Endothelial cell of umbilical vein (primary cell): ENCODE measurements at regions not wholly inside any gene's neighbourhood (a gene's known extent, or its start where the extent isn't known, plus 50 kb on each side); places are given as distances from the start of the nearest gene placed in this dataset.

Experiments
- BruUV-seq: library from RNA; stranded (reverse); fragments of 400-500 nt; replicated peaks from 2 replicates; lab custom pipeline; 2021; lab: Mats Ljungman, UMichigan
- CTCF ChIA-PET: fragments of 300-600, 350-600 bp; sonication (Branson Sonifier 250); formaldehyde crosslinking; loops from one replicate; lab custom pipeline; 2021; ENCODE audit warnings: antibody characterized with exemption, inconsistent platforms; lab: Charles Lee
- POLR2A ChIA-PET: fragments of 300-600, 350-600 bp; sonication (Branson Sonifier 250); formaldehyde crosslinking; loops from one replicate; lab custom pipeline; 2021; ENCODE audit warnings: antibody characterized with exemption, inconsistent platforms; lab: Charles Lee
- DNase-seq: peaks from one replicate; pipeline ENCODE4 v3.0.0-alpha.2; 2011; ENCODE audit warnings: low read depth, low spot score
- FAIRE-seq: peaks from 2 replicates; lab custom pipeline; 2011; peaks lifted over from hg19 to GRCh38; lab: Jason Lieb, UNC
- H2AFZ ChIP-seq: 2 replicates; pipeline ENCODE4 v1.6.0; 2012; ENCODE audit warnings: low read depth, low read length, control low read depth, inconsistent platforms
- H3K27ac ChIP-seq: 2 replicates; pipeline ENCODE4 v1.5.1; 2011; ENCODE audit warnings: low read depth, mild to moderate bottlenecking, control low read depth, low read length, moderate library complexity; ENCODE audit not compliant: insufficient read depth
- H3K27me3 ChIP-seq, 2 experiments: 2 replicates each; pipeline versions ENCODE4 v1.6.0 to v1.6.1; 2011; ENCODE audit warnings: low read length in 2 of 2, mixed read lengths in 1 of 2; ENCODE audit not compliant: control insufficient read depth in 2 of 2, insufficient read depth in 2 of 2
- H3K36me3 ChIP-seq, 2 experiments: 2 replicates in 1 of 2; 3 replicates in 1 of 2; pipeline ENCODE4 v1.5.1; 2011; ENCODE audit warnings: low read length in 2 of 2, mild to moderate bottlenecking in 1 of 2, moderate library complexity in 1 of 2; ENCODE audit not compliant: control insufficient read depth in 2 of 2, insufficient read depth in 2 of 2; ENCODE audit errors: extremely low read depth in 1 of 2
- H3K4me1 ChIP-seq: 3 replicates; pipeline ENCODE4 v1.5.1; 2011; ENCODE audit warnings: mild to moderate bottlenecking, low read length; ENCODE audit not compliant: control insufficient read depth, insufficient read depth; ENCODE audit errors: extremely low read depth
- H3K4me2 ChIP-seq: 2 replicates; pipeline ENCODE4 v1.6.1; 2011; ENCODE audit warnings: low read length, control low read depth, mixed read lengths; ENCODE audit not compliant: insufficient read depth
- H3K4me3 ChIP-seq, 3 experiments: fragments of 200-600 bp in 1 of 3; sonication (generic), shearing (Covaris generic) in 1 of 3; replicated peaks in 1 of 3; 2 replicates each; pipeline ENCODE4 v1.5.1; 2011 to 2016; ENCODE audit warnings: control low read depth in 3 of 3, low read length in 3 of 3, mild to moderate bottlenecking in 2 of 3, inconsistent platforms in 1 of 3, low read depth in 1 of 3, moderate library complexity in 1 of 3; ENCODE audit not compliant: insufficient read depth in 1 of 3
- H3K79me2 ChIP-seq: 2 replicates; pipeline ENCODE4 v1.6.0; 2012; ENCODE audit warnings: low read length, inconsistent platforms; ENCODE audit not compliant: control insufficient read depth, insufficient read depth
- H3K9ac ChIP-seq: replicated peaks from 2 replicates; pipeline ENCODE3; 2011; ENCODE audit warnings: low read length, control low read depth; ENCODE audit not compliant: insufficient read depth; ENCODE audit errors: extremely low read depth
- H3K9me1 ChIP-seq: replicated peaks from 3 replicates; pipeline ENCODE4 v1.6.0; 2011; ENCODE audit warnings: mild to moderate bottlenecking, low read length; ENCODE audit not compliant: control insufficient read depth, insufficient read depth; ENCODE audit errors: extremely low read depth
- H3K9me3 ChIP-seq: replicated peaks from 2 replicates; pipeline ENCODE4 v1.5.1; 2012; ENCODE audit warnings: low read length, inconsistent platforms; ENCODE audit not compliant: control insufficient read depth, insufficient read depth
- H4K20me1 ChIP-seq: replicated peaks from 2 replicates; pipeline ENCODE3; 2011; ENCODE audit warnings: mild to moderate bottlenecking, low read length; ENCODE audit not compliant: control insufficient read depth, insufficient read depth; ENCODE audit errors: extremely low read depth
- EZH2 ChIP-seq: IDR thresholded peaks from 2 replicates; pipeline ENCODE4 v1.6.1; 2012; ENCODE audit warnings: borderline replicate concordance, low read depth, mild to moderate bottlenecking, moderate library complexity, low read length, inconsistent platforms; ENCODE audit not compliant: severe bottlenecking
- FOS ChIP-seq: IDR thresholded peaks from 2 replicates; pipeline ENCODE4 v1.6.1; 2011; ENCODE audit warnings: mild to moderate bottlenecking, low read length, moderate library complexity, borderline replicate concordance; ENCODE audit not compliant: insufficient read depth
- GATA2 ChIP-seq: IDR thresholded peaks from 2 replicates; pipeline ENCODE4 v1.7.0; 2011; ENCODE audit warnings: low read depth, mild to moderate bottlenecking, moderate library complexity, mixed read lengths, low read length; ENCODE audit not compliant: insufficient read length, insufficient read depth
- JUN ChIP-seq: IDR thresholded peaks from 2 replicates; pipeline ENCODE4 v1.6.1; 2011; ENCODE audit warnings: borderline replicate concordance, low read depth; ENCODE audit not compliant: insufficient read length, insufficient read depth
- MYC ChIP-seq: IDR thresholded peaks from one replicate; pipeline ENCODE4 v1.6.1; 2011; ENCODE audit warnings: mild to moderate bottlenecking, low read depth, low read length
- POLR2A ChIP-seq: IDR thresholded peaks from 2 replicates; pipeline ENCODE4 v1.6.1; 2012; ENCODE audit warnings: low read depth, mild to moderate bottlenecking, control low read depth, low read length
- POLR2AphosphoS5 ChIP-seq: IDR thresholded peaks from 2 replicates; pipeline ENCODE4 v1.6.1; 2012; ENCODE audit warnings: low read depth, mild to moderate bottlenecking, control low read depth, low read length, moderate library complexity; ENCODE audit not compliant: insufficient read depth
- dilution Hi-C: fragments of 300-500 bp; cut with MboI; formaldehyde crosslinking; loops from one replicate; pipeline ENCODE4 v1.15.0; 2019; ENCODE audit warnings: low sequenced_read_pairs; ENCODE audit not compliant: extremely low pct_ligation_motif_present
- intact Hi-C: fragments of 100-400 bp; cut with micrococcal nuclease; formaldehyde crosslinking; loops from one replicate; pipeline ENCODE4 v1.10.0; 2022
- TF ChIP-seq, protein P1 (sequence below), 2 donors: IDR thresholded peaks; 1 replicate in 1 of 2; 2 replicates in 1 of 2; pipeline ENCODE4 v1.5.1; 2011; ENCODE audit warnings: low read length in 2 of 2, mild to moderate bottlenecking in 2 of 2, moderate library complexity in 2 of 2, control low read depth in 1 of 2, inconsistent platforms in 1 of 2, low read depth in 1 of 2; ENCODE audit not compliant: insufficient read depth in 1 of 2; ENCODE audit errors: extremely low read depth in 1 of 2
- TF ChIP-seq, protein P2 (sequence below): IDR thresholded peaks from 2 replicates; pipeline ENCODE4 v1.6.1; 2011; ENCODE audit not compliant: insufficient read depth, insufficient read length

DNA sequence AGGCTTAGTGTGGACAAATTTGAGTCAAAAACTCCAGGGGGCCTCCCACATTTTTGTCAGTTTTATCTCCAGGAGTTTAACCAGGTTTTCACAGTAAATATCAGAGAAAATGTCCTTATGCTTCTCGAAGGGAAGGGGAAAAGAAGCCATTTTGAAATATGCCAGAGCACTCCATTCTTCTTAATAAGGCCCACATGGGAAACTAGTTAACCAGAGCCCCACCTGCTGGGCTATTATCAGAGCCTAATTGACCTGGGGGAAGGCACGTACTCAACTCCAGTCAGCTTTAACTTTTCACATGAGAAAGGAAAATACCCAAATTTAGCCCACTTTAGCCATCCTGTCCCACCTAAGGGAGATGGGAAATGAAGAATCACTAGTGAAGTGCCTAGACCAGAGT is 296.3 kb downstream of the PTBP2 start:
- TF ChIP-seq POLR2AphosphoS5 (no peak), POLR2A (no peak), GATA2 (no peak), JUN (no peak), FOS (no peak), MYC (no peak), EZH2 (no peak)
- TF ChIP-seq, protein P1, sequence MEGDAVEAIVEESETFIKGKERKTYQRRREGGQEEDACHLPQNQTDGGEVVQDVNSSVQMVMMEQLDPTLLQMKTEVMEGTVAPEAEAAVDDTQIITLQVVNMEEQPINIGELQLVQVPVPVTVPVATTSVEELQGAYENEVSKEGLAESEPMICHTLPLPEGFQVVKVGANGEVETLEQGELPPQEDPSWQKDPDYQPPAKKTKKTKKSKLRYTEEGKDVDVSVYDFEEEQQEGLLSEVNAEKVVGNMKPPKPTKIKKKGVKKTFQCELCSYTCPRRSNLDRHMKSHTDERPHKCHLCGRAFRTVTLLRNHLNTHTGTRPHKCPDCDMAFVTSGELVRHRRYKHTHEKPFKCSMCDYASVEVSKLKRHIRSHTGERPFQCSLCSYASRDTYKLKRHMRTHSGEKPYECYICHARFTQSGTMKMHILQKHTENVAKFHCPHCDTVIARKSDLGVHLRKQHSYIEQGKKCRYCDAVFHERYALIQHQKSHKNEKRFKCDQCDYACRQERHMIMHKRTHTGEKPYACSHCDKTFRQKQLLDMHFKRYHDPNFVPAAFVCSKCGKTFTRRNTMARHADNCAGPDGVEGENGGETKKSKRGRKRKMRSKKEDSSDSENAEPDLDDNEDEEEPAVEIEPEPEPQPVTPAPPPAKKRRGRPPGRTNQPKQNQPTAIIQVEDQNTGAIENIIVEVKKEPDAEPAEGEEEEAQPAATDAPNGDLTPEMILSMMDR (IDR thresholded peaks at IDR 0.05; ENCODE audit: extremely low read depth in 1 of 2, insufficient read depth in 1 of 2, low read depth in 1 of 2, low read length in 2 of 2): no peak
- TF ChIP-seq, protein P2, sequence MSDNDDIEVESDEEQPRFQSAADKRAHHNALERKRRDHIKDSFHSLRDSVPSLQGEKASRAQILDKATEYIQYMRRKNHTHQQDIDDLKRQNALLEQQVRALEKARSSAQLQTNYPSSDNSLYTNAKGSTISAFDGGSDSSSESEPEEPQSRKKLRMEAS: no peak
- Histone ChIP-seq H3K9ac (no peak overlapping the region), H3K4me3 (no peak overlapping the region), H3K9me3 (no peaks in the 10 kb centered on the region), H3K36me3 (no peaks in the 10 kb centered on the region), H3K4me1 (peaks cover 17% of the 10 kb centered on the region), H4K20me1 (no peaks in the 10 kb centered on the region), H3K9me1 (no peaks in the 10 kb centered on the region), H3K27ac (no peak overlapping the region), H3K27me3 (no peaks in the 10 kb centered on the region), H3K4me2 (no peak overlapping the region), H2AFZ (no peak overlapping the region), H3K79me2 (no peaks in the 10 kb centered on the region)
- dilution Hi-C loops: no loop called here
- ChIA-PET CTCF (interaction anchor here (1.1 to 1.8 kb wide), 3 partner anchors 9 to 53 kb away, joined by 3 to 7 read pairs (median 4); no protein-coding TSS in a partner anchor), POLR2A (no interaction called here)
- intact Hi-C loops: loop anchor here (1.0 kb wide), 1 partner anchor 52 kb away; no protein-coding TSS in a partner anchor
- DNase-seq (no peak), FAIRE-seq (no peak)
- BruUV-seq: no TSS peak
